ENCODE measurements at regions not wholly inside any gene's neighbourhood (a gene's known extent, or its start where the extent isn't known, plus 50 kb on each side); places are given as distances from the start of the nearest gene placed in this dataset.

- H3K18ac ChIP-seq (ENCODE audit: low read depth, low read length) = no peak overlapping the region
- H3K4me2 ChIP-seq (ENCODE audit: low read depth, low read length) = no peak overlapping the region
- ATAC-seq (ENCODE audit: low read depth) (no peak), DNase-seq (no peak)
- no CpG with 5 or more reads among the region's 8 CpGs for WGBS, 2 experiments (ENCODE audit: extremely low coverage in 2 of 2, insufficient read length in 1 of 2)
- H3K36me3 ChIP-seq (ENCODE audit: control insufficient read depth, insufficient read depth, low read length) = no peaks in the 10 kb centered on the region
- no peak overlapping the region for H3K4me3 ChIP-seq (ENCODE audit: insufficient read depth, low read depth, low read length)
- TF ChIP-seq RAD21 (IDR thresholded peaks at IDR 0.05; ENCODE audit: low read length) (no peak), FOS (IDR thresholded peaks at IDR 0.05; ENCODE audit: low read depth, low read length) (no peak), POLR2A (IDR thresholded peaks at IDR 0.05; ENCODE audit: low read depth, low read length) (no peak), CHD1 (IDR thresholded peaks at IDR 0.05; ENCODE audit: low read depth, low read length) (no peak), SMC3 (IDR thresholded peaks at IDR 0.05; ENCODE audit: low read depth, low read length) (no peak), MAZ (IDR thresholded peaks at IDR 0.05; ENCODE audit: borderline replicate concordance, low read depth, low read length) (no peak), CEBPB (IDR thresholded peaks at IDR 0.05; ENCODE audit: low read depth, low read length) (no peak), CTCF (conservative IDR thresholded peaks at IDR 0.05; ENCODE audit: low read depth, low read length) (no peak), RCOR1 (IDR thresholded peaks at IDR 0.05; ENCODE audit: insufficient replicate concordance, low read length) (no peak)
- BruUV-seq (replicated peaks) = no TSS peak
- ChIA-PET POLR2A (ENCODE audit: unreplicated experiment) (no interaction called here), CTCF (no interaction called here)
- H2AK9ac ChIP-seq (replicated peaks; ENCODE audit: low read depth, low read length, poor library complexity) = no peak overlapping the region
- no peak overlapping the region for H4K5ac ChIP-seq (ENCODE audit: low read depth, low read length)
- H4K20me1 ChIP-seq (ENCODE audit: insufficient read depth, low read length) = no peaks in the 10 kb centered on the region
- dilution Hi-C loops (cut with HindIII; ENCODE audit: low sequenced_read_pairs, unreplicated experiment) = no loop called here
- no peak overlapping the region for H2AFZ ChIP-seq (replicated peaks; ENCODE audit: low read length, poor library complexity)
- no peaks in the 10 kb centered on the region for H3K9me1 ChIP-seq (ENCODE audit: insufficient read depth, low read length)
- H3K4ac ChIP-seq (ENCODE audit: low read depth, low read length) = no peak overlapping the region
- no peak overlapping the region for H2BK15ac ChIP-seq (ENCODE audit: low read depth, low read length)
- H3K4me1 ChIP-seq (ENCODE audit: control insufficient read depth, insufficient read depth, low read length) = no peaks in the 10 kb centered on the region
- no peak overlapping the region for H3K56ac ChIP-seq (ENCODE audit: extremely low read depth, insufficient read depth, low read length)
- no peak overlapping the region for H3K27ac ChIP-seq (ENCODE audit: insufficient read depth, low read length)
- in situ Hi-C loops (cut with MboI; ENCODE audit: low sequenced_read_pairs) = no loop called here
- no peak overlapping the region for H4K91ac ChIP-seq (ENCODE audit: insufficient read depth, low read depth, low read length)
- no peak overlapping the region for H2BK5ac ChIP-seq (ENCODE audit: low read depth, low read length, poor library complexity, severe bottlenecking)
- H3K9me3 ChIP-seq (ENCODE audit: control insufficient read depth, insufficient read depth, low read length) = no peaks in the 10 kb centered on the region
- no peak overlapping the region for H2BK20ac ChIP-seq (ENCODE audit: low read depth, low read length)
- H3K23ac ChIP-seq (ENCODE audit: low read depth, low read length) = no peak overlapping the region
- no peak overlapping the region for H3K14ac ChIP-seq (replicated peaks; ENCODE audit: low read depth, low read length)
- H3K27me3 ChIP-seq (ENCODE audit: control insufficient read depth, insufficient read depth, low read length) = no peaks in the 10 kb centered on the region
- no peak overlapping the region for H2BK120ac ChIP-seq (ENCODE audit: low read depth, low read length)
- no peak overlapping the region for H2AK5ac ChIP-seq (ENCODE audit: low read depth, low read length)
- H3K9ac ChIP-seq (ENCODE audit: low read depth, low read length) = no peak overlapping the region
- H4K8ac ChIP-seq (ENCODE audit: low read depth in 2 of 2, low read length in 2 of 2) = no peak overlapping the region
- intact Hi-C loops (cut with micrococcal nuclease) = no loop called here
- no peaks in the 10 kb centered on the region for H3K79me1 ChIP-seq (ENCODE audit: low read depth in 1 of 2, low read length in 2 of 2)
These were observed 799.8 kb upstream of the SLC10A2 start for GRCh38 chr13:103866048-103866447.

Measured in IMR-90 (cell line).